Liver (tissue), 3 donors: ENCODE measurements at regions not wholly inside any gene's neighbourhood (a gene's known extent, or its start where the extent isn't known, plus 50 kb on each side); places are given as distances from the start of the nearest gene placed in this dataset.

Source experiments
- ATF3 ChIP-seq: IDR thresholded peaks from 2 replicates; pipeline ENCODE4 v1.6.1; 2016; ENCODE audit warnings: antibody characterized with exemption
- FOXA1 ChIP-seq: IDR thresholded peaks from 2 replicates; pipeline ENCODE4 v1.6.1; 2016; ENCODE audit warnings: antibody characterized with exemption
- FOXA2 ChIP-seq: IDR thresholded peaks from 2 replicates; pipeline ENCODE4 v1.6.1; 2016; ENCODE audit warnings: antibody characterized with exemption
- HNF4G ChIP-seq: IDR thresholded peaks from 2 replicates; pipeline ENCODE4 v1.6.1; 2016; ENCODE audit warnings: antibody characterized with exemption
- MAX ChIP-seq: IDR thresholded peaks from 2 replicates; pipeline ENCODE4 v1.6.1; 2016; ENCODE audit warnings: antibody characterized with exemption
- RAD21 ChIP-seq, 2 donors: IDR thresholded peaks; 2 replicates each; pipeline ENCODE4 v1.6.1; 2016; ENCODE audit warnings: antibody characterized with exemption in 2 of 2, mild to moderate bottlenecking in 2 of 2
- SP1 ChIP-seq: IDR thresholded peaks from 2 replicates; pipeline ENCODE4 v1.6.1; 2018; ENCODE audit warnings: antibody characterized with exemption, mild to moderate bottlenecking
- TAF1 ChIP-seq: conservative IDR thresholded peaks from 2 replicates; pipeline ENCODE4 v1.6.1; 2016; ENCODE audit warnings: antibody characterized with exemption, mild to moderate bottlenecking
- YY1 ChIP-seq: IDR thresholded peaks from 2 replicates; pipeline ENCODE4 v1.6.1; 2016; ENCODE audit warnings: antibody characterized with exemption, mild to moderate bottlenecking
- TF ChIP-seq, protein P1 (sequence below): fragments of 150-350 bp; IDR thresholded peaks from 2 replicates; pipeline ENCODE4 v1.5.1; 2017; ENCODE audit warnings: improper control_type of control experiment, low read depth, low read length; ENCODE audit not compliant: missing input control
- TF ChIP-seq, protein P2 (sequence below): IDR thresholded peaks from 2 replicates; pipeline ENCODE4 v1.6.1; 2016; ENCODE audit warnings: antibody characterized with exemption, mild to moderate bottlenecking
- donor health status: healthy.
- donor health status: healthy.

DNA sequence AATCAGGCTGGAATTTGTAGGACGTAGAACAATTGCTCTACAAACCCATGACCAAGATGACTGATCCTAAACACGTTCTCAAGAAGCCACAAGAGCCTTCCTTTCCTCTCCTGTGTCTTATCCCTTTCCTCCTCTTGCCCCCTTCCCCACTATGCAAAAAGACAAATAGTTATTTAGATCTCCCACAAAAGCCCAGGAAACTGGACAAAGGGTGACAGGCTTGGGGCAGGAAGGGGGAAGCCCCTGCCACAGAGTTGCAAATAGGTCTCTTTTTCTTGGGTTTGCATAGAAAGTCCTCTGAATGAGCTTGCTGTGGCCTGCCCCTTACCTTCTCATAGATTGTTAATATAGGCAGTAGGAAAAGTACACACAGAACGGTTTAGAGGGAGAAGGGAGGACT, 377.1 kb upstream of the BTBD3 start:
- TF ChIP-seq RAD21 (IDR thresholded peaks at IDR 0.05) (no peak), TAF1 (no peak), MAX (no peak), ATF3 (no peak), FOXA2 (no peak), SP1 (no peak), FOXA1 (no peak), YY1 (no peak), HNF4G (no peak)
- TF ChIP-seq, protein P1, sequence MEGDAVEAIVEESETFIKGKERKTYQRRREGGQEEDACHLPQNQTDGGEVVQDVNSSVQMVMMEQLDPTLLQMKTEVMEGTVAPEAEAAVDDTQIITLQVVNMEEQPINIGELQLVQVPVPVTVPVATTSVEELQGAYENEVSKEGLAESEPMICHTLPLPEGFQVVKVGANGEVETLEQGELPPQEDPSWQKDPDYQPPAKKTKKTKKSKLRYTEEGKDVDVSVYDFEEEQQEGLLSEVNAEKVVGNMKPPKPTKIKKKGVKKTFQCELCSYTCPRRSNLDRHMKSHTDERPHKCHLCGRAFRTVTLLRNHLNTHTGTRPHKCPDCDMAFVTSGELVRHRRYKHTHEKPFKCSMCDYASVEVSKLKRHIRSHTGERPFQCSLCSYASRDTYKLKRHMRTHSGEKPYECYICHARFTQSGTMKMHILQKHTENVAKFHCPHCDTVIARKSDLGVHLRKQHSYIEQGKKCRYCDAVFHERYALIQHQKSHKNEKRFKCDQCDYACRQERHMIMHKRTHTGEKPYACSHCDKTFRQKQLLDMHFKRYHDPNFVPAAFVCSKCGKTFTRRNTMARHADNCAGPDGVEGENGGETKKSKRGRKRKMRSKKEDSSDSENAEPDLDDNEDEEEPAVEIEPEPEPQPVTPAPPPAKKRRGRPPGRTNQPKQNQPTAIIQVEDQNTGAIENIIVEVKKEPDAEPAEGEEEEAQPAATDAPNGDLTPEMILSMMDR = no peak
- TF ChIP-seq, protein P2, sequence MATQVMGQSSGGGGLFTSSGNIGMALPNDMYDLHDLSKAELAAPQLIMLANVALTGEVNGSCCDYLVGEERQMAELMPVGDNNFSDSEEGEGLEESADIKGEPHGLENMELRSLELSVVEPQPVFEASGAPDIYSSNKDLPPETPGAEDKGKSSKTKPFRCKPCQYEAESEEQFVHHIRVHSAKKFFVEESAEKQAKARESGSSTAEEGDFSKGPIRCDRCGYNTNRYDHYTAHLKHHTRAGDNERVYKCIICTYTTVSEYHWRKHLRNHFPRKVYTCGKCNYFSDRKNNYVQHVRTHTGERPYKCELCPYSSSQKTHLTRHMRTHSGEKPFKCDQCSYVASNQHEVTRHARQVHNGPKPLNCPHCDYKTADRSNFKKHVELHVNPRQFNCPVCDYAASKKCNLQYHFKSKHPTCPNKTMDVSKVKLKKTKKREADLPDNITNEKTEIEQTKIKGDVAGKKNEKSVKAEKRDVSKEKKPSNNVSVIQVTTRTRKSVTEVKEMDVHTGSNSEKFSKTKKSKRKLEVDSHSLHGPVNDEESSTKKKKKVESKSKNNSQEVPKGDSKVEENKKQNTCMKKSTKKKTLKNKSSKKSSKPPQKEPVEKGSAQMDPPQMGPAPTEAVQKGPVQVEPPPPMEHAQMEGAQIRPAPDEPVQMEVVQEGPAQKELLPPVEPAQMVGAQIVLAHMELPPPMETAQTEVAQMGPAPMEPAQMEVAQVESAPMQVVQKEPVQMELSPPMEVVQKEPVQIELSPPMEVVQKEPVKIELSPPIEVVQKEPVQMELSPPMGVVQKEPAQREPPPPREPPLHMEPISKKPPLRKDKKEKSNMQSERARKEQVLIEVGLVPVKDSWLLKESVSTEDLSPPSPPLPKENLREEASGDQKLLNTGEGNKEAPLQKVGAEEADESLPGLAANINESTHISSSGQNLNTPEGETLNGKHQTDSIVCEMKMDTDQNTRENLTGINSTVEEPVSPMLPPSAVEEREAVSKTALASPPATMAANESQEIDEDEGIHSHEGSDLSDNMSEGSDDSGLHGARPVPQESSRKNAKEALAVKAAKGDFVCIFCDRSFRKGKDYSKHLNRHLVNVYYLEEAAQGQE = no peak
